ENCODE measurements at regions not wholly inside any gene's neighbourhood (a gene's known extent, or its start where the extent isn't known, plus 50 kb on each side); places are given as distances from the start of the nearest gene placed in this dataset.

GRCh38 chr20:11838076-11838636 is 79.5 kb upstream of the BTBD3 start (continued):
- TF ChIP-seq CREB5 (CRISPR knock-in tag; IDR thresholded peaks at IDR 0.05; ENCODE audit: low read depth) = no peak

GRCh38 chr20:11841972-11842461 is 75.7 kb upstream of the BTBD3 start:
- no peak for TF ChIP-seq CREB5 (CRISPR knock-in tag; IDR thresholded peaks at IDR 0.05; ENCODE audit: low read depth)
- ATAC-seq = no peak

GRCh38 chr20:11843289-11843688 is 74.4 kb upstream of the BTBD3 start:
- TF ChIP-seq ZNF70 (CRISPR knock-in tag; IDR thresholded peaks at IDR 0.05) (no peak), OSR1 (CRISPR knock-in tag; IDR thresholded peaks at IDR 0.05) (no peak), PATZ1 (CRISPR knock-in tag; IDR thresholded peaks at IDR 0.05; ENCODE audit: borderline replicate concordance) (no peak), ISL1 (CRISPR knock-in tag; IDR thresholded peaks at IDR 0.05) (no peak), PPARA (CRISPR knock-in tag; IDR thresholded peaks at IDR 0.05; ENCODE audit: borderline replicate concordance) (no peak), ZNF565 (CRISPR knock-in tag; conservative IDR thresholded peaks at IDR 0.05; ENCODE audit: low read depth) (no peak), ESRRG (CRISPR knock-in tag; IDR thresholded peaks at IDR 0.05) (no peak), TSHZ2 (CRISPR knock-in tag; IDR thresholded peaks at IDR 0.05) (no peak), CSDC2 (CRISPR knock-in tag; IDR thresholded peaks at IDR 0.05) (no peak), ZFP30 (CRISPR knock-in tag; IDR thresholded peaks at IDR 0.05) (no peak), CREB5 (CRISPR knock-in tag; IDR thresholded peaks at IDR 0.05; ENCODE audit: low read depth) (no peak), POU6F1 (CRISPR knock-in tag; IDR thresholded peaks at IDR 0.05; ENCODE audit: borderline replicate concordance, low read depth) (no peak), TCF4 (CRISPR knock-in tag; IDR thresholded peaks at IDR 0.05; ENCODE audit: borderline replicate concordance) (no peak), ZNF8 (CRISPR knock-in tag; IDR thresholded peaks at IDR 0.05) (no peak), ARNTL (CRISPR knock-in tag; IDR thresholded peaks at IDR 0.05; ENCODE audit: borderline replicate concordance, low read depth) (no peak), ZFP3 (CRISPR knock-in tag; IDR thresholded peaks at IDR 0.05) (no peak)

GRCh38 chr20:11844691-11845090 is 73.0 kb upstream of the BTBD3 start:
- peak; percentile 61; the same call in 1 of the 2 replicates for TF ChIP-seq TSHZ2 (CRISPR knock-in tag; IDR thresholded peaks at IDR 0.05)
- peak; percentile 66 for TF ChIP-seq TCF4 (CRISPR knock-in tag; IDR thresholded peaks at IDR 0.05; ENCODE audit: borderline replicate concordance)
- TF ChIP-seq GLIS3 (CRISPR knock-in tag; IDR thresholded peaks at IDR 0.05) = 0 out of 2 replicates have a peak, but pooled peaks have one; percentile 37
- no peak for TF ChIP-seq ESRRG (CRISPR knock-in tag; IDR thresholded peaks at IDR 0.05)
- no peak for TF ChIP-seq CREB5 (CRISPR knock-in tag; IDR thresholded peaks at IDR 0.05; ENCODE audit: low read depth)
- TF ChIP-seq ISL1 (CRISPR knock-in tag; IDR thresholded peaks at IDR 0.05) = peak; percentile 69
- TF ChIP-seq ZNF70 (CRISPR knock-in tag; IDR thresholded peaks at IDR 0.05) = peak; percentile 80
- TF ChIP-seq CSDC2 (CRISPR knock-in tag; IDR thresholded peaks at IDR 0.05) = no peak; the same call in 1 of the 2 replicates
- no peak for ATAC-seq

More at GRCh38 chr20:11843289-11843688, 74.4 kb upstream of the BTBD3 start:
- ATAC-seq = no peak
